HepG2 (cell line): ENCODE measurements at regions not wholly inside any gene's neighbourhood (a gene's known extent, or its start where the extent isn't known, plus 50 kb on each side); places are given as distances from the start of the nearest gene placed in this dataset.
A peak's percentile ranks its signal among the peaks of the same experiment; 100 is the strongest.

Source experiments
- ATAC-seq: fragments of 200-7000 bp; cut with Tn5 transposase; 3 replicates; pipeline ENCODE4 v1.9.1; 2020; ENCODE audit warnings: mild to moderate bottlenecking, moderate library complexity
- BruUV-seq: library from RNA; stranded (reverse); fragments of 400-500 nt; replicated peaks from 2 replicates; lab custom pipeline; 2021; lab: Mats Ljungman, UMichigan
- CTCF ChIA-PET: fragments of 300-600 bp; formaldehyde crosslinking; extraction: SDS; loops from one replicate; lab custom pipeline; 2021; ENCODE audit warnings: low total read pairs, inconsistent platforms, low intra/inter-chr PET ratio; lab: Yijun Ruan, JAX
- POLR2A ChIA-PET: fragments of 350-600 bp; sonication (Branson Sonifier 250); formaldehyde crosslinking; loops from one replicate; lab custom pipeline; 2020; ENCODE audit warnings: antibody characterized with exemption, inconsistent platforms; lab: Yijun Ruan, JAX
- DNase-seq: peaks from one replicate; pipeline ENCODE4 v3.0.0-alpha.2; 2015; ENCODE audit warnings: low spot score
- FAIRE-seq: peaks from 3 replicates; lab custom pipeline; 2011; peaks lifted over from hg19 to GRCh38; lab: Jason Lieb, UNC
- H2AFZ ChIP-seq: one replicate; pipeline ENCODE4 v1.6.1; 2011; ENCODE audit warnings: low read length, inconsistent platforms
- H3K27ac ChIP-seq: fragments of 300-600 bp; 3 replicates; pipeline ENCODE4 v1.8.0; 2011; ENCODE audit warnings: mixed run types, mild to moderate bottlenecking, mixed read lengths, low read length, inconsistent platforms; ENCODE audit not compliant: insufficient read depth; ENCODE audit errors: extremely low read length
- H3K27me3 ChIP-seq, 2 experiments: fragments of 200-600 bp in 1 of 2; 2 replicates in 1 of 2; 3 replicates in 1 of 2; pipeline versions ENCODE4 v1.6.0 to v1.8.0; 2011; ENCODE audit warnings: low read length in 2 of 2, mild to moderate bottlenecking in 2 of 2, moderate library complexity in 2 of 2, inconsistent platforms in 1 of 2; ENCODE audit not compliant: insufficient read depth in 2 of 2, control insufficient read depth in 1 of 2
- H3K36me3 ChIP-seq, 2 experiments: fragments of 200-600 bp in 1 of 2; replicated peaks in 1 of 2; 2 replicates in 1 of 2; 3 replicates in 1 of 2; pipeline versions ENCODE4 v1.5.1 to v1.8.0; 2011; ENCODE audit warnings: low read length in 2 of 2, inconsistent platforms in 1 of 2; ENCODE audit not compliant: insufficient read depth in 2 of 2, control insufficient read depth in 1 of 2
- H3K4me1 ChIP-seq: 2 replicates; pipeline ENCODE4 v1.5.1; 2012; ENCODE audit warnings: low read length, inconsistent platforms; ENCODE audit not compliant: insufficient read depth
- H3K4me2 ChIP-seq: 2 replicates; pipeline ENCODE4 v1.6.0; 2011; ENCODE audit warnings: low read depth, low read length, inconsistent platforms
- H3K4me3 ChIP-seq, 3 experiments: fragments of 200-600 bp in 1 of 3; sonication (generic), shearing (Covaris generic) in 1 of 3; replicated peaks in 1 of 3; 2 replicates each; pipeline ENCODE4 v1.5.1; 2011 to 2016; ENCODE audit warnings: low read length in 3 of 3, inconsistent platforms in 2 of 3, low read depth in 2 of 3, mild to moderate bottlenecking in 2 of 3, control low read depth in 1 of 3, mixed read lengths in 1 of 3; ENCODE audit not compliant: insufficient read depth in 1 of 3
- H3K79me2 ChIP-seq: one replicate; pipeline ENCODE4 v1.6.1; 2011; ENCODE audit warnings: low read length, inconsistent platforms; ENCODE audit not compliant: insufficient read depth
- H3K9ac ChIP-seq: 2 replicates; pipeline ENCODE4 v1.6.0; 2011; ENCODE audit warnings: mild to moderate bottlenecking, low read depth, low read length, inconsistent platforms; ENCODE audit not compliant: insufficient read depth
- H3K9me3 ChIP-seq: 2 replicates; pipeline ENCODE4 v1.5.1; 2012; ENCODE audit warnings: mild to moderate bottlenecking, low read length
- H4K20me1 ChIP-seq: 2 replicates; pipeline ENCODE4 v1.6.0; 2011; ENCODE audit warnings: inconsistent platforms, mild to moderate bottlenecking, low read length, moderate library complexity; ENCODE audit not compliant: insufficient read depth
- CEBPB ChIP-seq: IDR thresholded peaks from 2 replicates; pipeline ENCODE4 v1.6.1; 2011; ENCODE audit warnings: low read depth, low read length, improper control_type of control experiment, borderline replicate concordance
- HMGA1 ChIP-seq: sonication (generic); formaldehyde crosslinking; conservative IDR thresholded peaks from 2 replicates; pipeline ENCODE4 v1.4.0; 2020; ENCODE audit warnings: missing genetic modification reagents
- MBD4 ChIP-seq: IDR thresholded peaks from 2 replicates; pipeline ENCODE4 v1.6.1; 2012; ENCODE audit warnings: low read length, inconsistent platforms, borderline replicate concordance
- MNT ChIP-seq: fragments of 450-650 bp; IDR thresholded peaks from 2 replicates; pipeline ENCODE4 v1.6.1; 2016
- MTERF4 ChIP-seq: sonication (generic); formaldehyde crosslinking; IDR thresholded peaks from 2 replicates; pipeline ENCODE4 v1.8.0; 2023; ENCODE audit warnings: mild to moderate bottlenecking, missing genetic modification reagents
- MZF1 ChIP-seq: sonication (generic); formaldehyde crosslinking; IDR thresholded peaks from 2 replicates; pipeline ENCODE4 v1.8.1; 2023; ENCODE audit warnings: mild to moderate bottlenecking, missing genetic modification reagents, borderline replicate concordance
- NAIF1 ChIP-seq: sonication (generic); formaldehyde crosslinking; IDR thresholded peaks from 2 replicates; pipeline ENCODE4 v1.5.0; 2020; ENCODE audit warnings: mild to moderate bottlenecking, missing genetic modification reagents, borderline replicate concordance
- PLRG1 ChIP-seq: fragments of 450-650 bp; conservative IDR thresholded peaks from 2 replicates; pipeline ENCODE4 v1.6.1; 2016
- ZFYVE20 ChIP-seq: sonication (generic); formaldehyde crosslinking; IDR thresholded peaks from 2 replicates; pipeline ENCODE4 v1.8.0; 2023; ENCODE audit warnings: low read depth, mild to moderate bottlenecking, moderate library complexity, missing genetic modification reagents, borderline replicate concordance
- ZNF513 ChIP-seq: sonication (generic); formaldehyde crosslinking; conservative IDR thresholded peaks from 2 replicates; pipeline ENCODE4 v1.5.0; 2020; ENCODE audit warnings: missing genetic modification reagents
- ZNF558 ChIP-seq: sonication (generic); formaldehyde crosslinking; IDR thresholded peaks from 2 replicates; pipeline ENCODE4 v1.9.0; 2022; ENCODE audit warnings: mild to moderate bottlenecking, missing genetic modification reagents, borderline replicate concordance
- WGBS: methylation state at CpG from one replicate; pipeline ENCODE4 v1.1.6; 2017; ENCODE audit warnings: low lambda C conversion rate; 5-methylcytosine and 5-hydroxymethylcytosine counted together
- in situ Hi-C: cut with HindIII; loops from 2 replicates; pipeline ENCODE4 v1.10.0; 2017; ENCODE audit warnings: low pct_unique_long_range_greater_than_20kb; ENCODE audit not compliant: extremely low pct_ligation_motif_present
- intact Hi-C: fragments of 100-400 bp; cut with micrococcal nuclease; formaldehyde crosslinking; loops from one replicate; pipeline ENCODE4 v1.10.0; 2022; ENCODE audit not compliant: unreplicated experiment

GRCh38 chr4:81981218-81981617, 392.6 kb downstream of the HNRNPD start:
- TF ChIP-seq MTERF4 (CRISPR knock-in tag) (no peak), CEBPB (peak; percentile 31; the same call in 1 of the 2 replicates)
- H3K27ac ChIP-seq: no peak overlapping the region
- H3K36me3 ChIP-seq: no peaks in the 10 kb centered on the region
- DNase-seq (no peak), FAIRE-seq (no peak), ATAC-seq (peak; percentile 38; the same call in 1 of the 3 replicates)
- no peak overlapping the region for H3K9ac ChIP-seq
- no peaks in the 10 kb centered on the region for H4K20me1 ChIP-seq
- no TSS peak for BruUV-seq
- H2AFZ ChIP-seq: no peak overlapping the region
- WGBS: 31% methylated on average over 3 of the region's 3 CpGs
- ChIA-PET CTCF (no interaction called here), POLR2A (no interaction called here)
- no peak overlapping the region for H3K4me2 ChIP-seq
- intact Hi-C loops: no loop called here
- H3K79me2 ChIP-seq: no peaks in the 10 kb centered on the region
- H3K4me3 ChIP-seq: no peak overlapping the region
- H3K4me1 ChIP-seq: no peaks in the 10 kb centered on the region
- in situ Hi-C loops: no loop called here
- no peaks in the 10 kb centered on the region; a peak in 1 of 5 replicates for H3K27me3 ChIP-seq
- H3K9me3 ChIP-seq: no peaks in the 10 kb centered on the region

GRCh38 chr4:81974523-81974922, 399.3 kb downstream of the HNRNPD start:
- ATAC-seq: no peak
- WGBS: 0% methylated on average over 1 of the region's 1 CpG
- POLR2A ChIA-PET: no interaction called here
- TF ChIP-seq ZFYVE20 (CRISPR knock-in tag) (no peak), MNT (no peak), MBD4 (no peak), MZF1 (CRISPR knock-in tag) (no peak), NAIF1 (CRISPR knock-in tag) (no peak), ZNF558 (CRISPR knock-in tag) (no peak), HMGA1 (CRISPR knock-in tag) (no peak), ZNF513 (no peak), PLRG1 (no peak)

More at GRCh38 chr4:81974523-81974922, 399.3 kb downstream of the HNRNPD start:
- BruUV-seq: no TSS peak
- H3K79me2 ChIP-seq: no peaks in the 10 kb centered on the region
- no peak overlapping the region for H3K9ac ChIP-seq
- no peak overlapping the region for H2AFZ ChIP-seq
- in situ Hi-C loops (no loop called here), intact Hi-C loops (no loop called here)
- H3K27ac ChIP-seq: no peak overlapping the region
- H3K9me3 ChIP-seq: no peaks in the 10 kb centered on the region
- no peak for DNase-seq
- no peaks in the 10 kb centered on the region for H3K36me3 ChIP-seq
- H3K27me3 ChIP-seq: no peaks in the 10 kb centered on the region; a peak in 1 of 5 replicates
- no peaks in the 10 kb centered on the region for H3K4me1 ChIP-seq
- CTCF ChIA-PET: no interaction called here
- no peaks in the 10 kb centered on the region for H4K20me1 ChIP-seq
- H3K4me3 ChIP-seq: no peak overlapping the region
- FAIRE-seq: no peak
- no peak overlapping the region for H3K4me2 ChIP-seq
